ENCODE measurements at regions not wholly inside any gene's neighbourhood (a gene's known extent, or its start where the extent isn't known, plus 50 kb on each side); places are given as distances from the start of the nearest gene placed in this dataset.
A peak's percentile ranks its signal among the peaks of the same experiment; 100 is the strongest.

DNA sequence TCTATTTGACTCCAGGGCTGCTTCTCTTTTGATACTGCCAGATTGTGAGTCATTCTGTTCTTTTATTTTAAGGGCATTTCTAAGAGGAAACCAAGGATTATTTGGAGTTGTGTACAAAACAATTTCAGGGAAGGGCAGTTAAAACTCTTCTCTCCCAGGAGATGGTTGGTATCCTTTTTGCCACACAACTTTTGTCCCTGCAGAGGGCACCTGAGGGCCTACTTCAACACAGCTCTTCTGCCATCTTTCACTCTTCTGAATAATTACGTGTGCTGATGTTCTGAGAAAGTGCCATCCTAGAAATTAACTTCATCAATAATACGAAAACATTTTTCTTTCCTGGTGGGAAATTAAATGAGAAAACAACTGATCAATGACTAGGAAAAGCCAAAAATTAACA lies 75.7 kb upstream of the GADL1 start:
- peak in 1 of 2 donors; percentile 11 for DNase-seq
- H3K27me3 ChIP-seq: no peaks in the 10 kb centered on the region
- TF ChIP-seq, protein P1, sequence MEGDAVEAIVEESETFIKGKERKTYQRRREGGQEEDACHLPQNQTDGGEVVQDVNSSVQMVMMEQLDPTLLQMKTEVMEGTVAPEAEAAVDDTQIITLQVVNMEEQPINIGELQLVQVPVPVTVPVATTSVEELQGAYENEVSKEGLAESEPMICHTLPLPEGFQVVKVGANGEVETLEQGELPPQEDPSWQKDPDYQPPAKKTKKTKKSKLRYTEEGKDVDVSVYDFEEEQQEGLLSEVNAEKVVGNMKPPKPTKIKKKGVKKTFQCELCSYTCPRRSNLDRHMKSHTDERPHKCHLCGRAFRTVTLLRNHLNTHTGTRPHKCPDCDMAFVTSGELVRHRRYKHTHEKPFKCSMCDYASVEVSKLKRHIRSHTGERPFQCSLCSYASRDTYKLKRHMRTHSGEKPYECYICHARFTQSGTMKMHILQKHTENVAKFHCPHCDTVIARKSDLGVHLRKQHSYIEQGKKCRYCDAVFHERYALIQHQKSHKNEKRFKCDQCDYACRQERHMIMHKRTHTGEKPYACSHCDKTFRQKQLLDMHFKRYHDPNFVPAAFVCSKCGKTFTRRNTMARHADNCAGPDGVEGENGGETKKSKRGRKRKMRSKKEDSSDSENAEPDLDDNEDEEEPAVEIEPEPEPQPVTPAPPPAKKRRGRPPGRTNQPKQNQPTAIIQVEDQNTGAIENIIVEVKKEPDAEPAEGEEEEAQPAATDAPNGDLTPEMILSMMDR (IDR thresholded peaks at IDR 0.05): no peak
- TF ChIP-seq POLR2A (IDR thresholded peaks at IDR 0.05) (no peak), POLR2AphosphoS5 (IDR thresholded peaks at IDR 0.05) (no peak), EP300 (IDR thresholded peaks at IDR 0.05) (no peak)
- intact Hi-C loops (cut with DNase I; ENCODE audit: low total_unique reads): no loop called here
- H3K4me1 ChIP-seq: no peaks in the 10 kb centered on the region
- H3K27ac ChIP-seq: no peak overlapping the region
- H3K4me3 ChIP-seq: no peak overlapping the region
- H3K9me3 ChIP-seq: no peaks in the 10 kb centered on the region
- WGBS, 5 donors: 67 to 79% (median 70%) methylated on average over 2 of the region's 2 CpGs
- no peaks in the 10 kb centered on the region for H3K36me3 ChIP-seq

DNA sequence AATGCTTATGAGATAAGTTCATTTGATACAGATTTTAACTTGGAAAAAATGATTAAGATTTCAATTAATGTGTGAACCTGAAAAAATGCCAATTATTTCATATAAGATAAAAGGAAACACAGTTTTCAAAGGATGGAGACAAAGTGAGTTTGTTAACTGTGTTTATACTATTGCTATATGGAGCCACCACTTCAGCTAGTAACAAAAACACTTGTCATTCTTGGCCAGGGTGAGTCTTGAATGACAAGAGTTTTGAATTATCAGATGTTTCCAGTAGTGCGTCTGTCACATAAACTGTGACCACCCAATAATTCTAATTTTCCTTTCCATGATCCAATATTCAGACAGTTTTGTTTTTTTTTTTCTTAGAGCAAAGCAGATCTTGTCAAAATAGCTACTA lies 78.0 kb upstream of the GADL1 start:
- no peak overlapping the region for H3K4me3 ChIP-seq
- 91 to 97% (median 95%) methylated on average over 1 of the region's 1 CpG for WGBS, 5 donors
- DNase-seq: no peak
- H3K27ac ChIP-seq: no peak overlapping the region
- no peaks in the 10 kb centered on the region for H3K27me3 ChIP-seq
- TF ChIP-seq, protein P1 (IDR thresholded peaks at IDR 0.05): no peak
- TF ChIP-seq EP300 (IDR thresholded peaks at IDR 0.05) (no peak), POLR2AphosphoS5 (IDR thresholded peaks at IDR 0.05) (no peak), POLR2A (IDR thresholded peaks at IDR 0.05) (no peak)
- no peaks in the 10 kb centered on the region for H3K9me3 ChIP-seq
- H3K4me1 ChIP-seq: no peaks in the 10 kb centered on the region
- intact Hi-C loops (cut with DNase I; ENCODE audit: low total_unique reads): no loop called here
- H3K36me3 ChIP-seq: no peaks in the 10 kb centered on the region

DNA sequence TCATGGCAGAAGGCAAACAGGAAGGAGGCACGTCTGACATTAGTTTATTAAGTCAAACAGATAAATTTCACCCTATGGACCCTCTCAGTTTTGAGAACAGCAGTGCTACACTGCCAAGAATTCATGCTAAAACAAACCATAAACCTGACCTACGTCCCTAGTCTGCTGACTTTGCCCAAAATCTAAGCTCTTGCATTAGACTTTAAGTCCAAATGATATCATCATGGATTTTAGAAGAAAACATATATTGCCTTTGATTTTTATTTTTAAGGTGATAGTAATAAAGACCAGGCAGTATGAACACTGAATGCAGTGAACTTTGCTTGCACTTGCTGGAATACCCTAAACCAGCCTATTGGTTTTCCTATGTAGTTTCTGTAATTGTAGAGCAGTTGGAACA lies 79.6 kb upstream of the GADL1 start:
- 46 to 59% (median 54%) methylated on average over 2 of the region's 2 CpGs for WGBS, 5 donors
- intact Hi-C loops (cut with DNase I; ENCODE audit: low total_unique reads): no loop called here
- Histone ChIP-seq H3K9me3 (no peaks in the 10 kb centered on the region), H3K27me3 (no peaks in the 10 kb centered on the region), H3K27ac (no peak overlapping the region), H3K36me3 (no peaks in the 10 kb centered on the region), H3K4me3 (no peak overlapping the region), H3K4me1 (no peaks in the 10 kb centered on the region)
- TF ChIP-seq, protein P1 (IDR thresholded peaks at IDR 0.05): no peak
- TF ChIP-seq POLR2A (IDR thresholded peaks at IDR 0.05): no peak
- no peak for TF ChIP-seq EP300 (IDR thresholded peaks at IDR 0.05)
- no peak for TF ChIP-seq POLR2AphosphoS5 (IDR thresholded peaks at IDR 0.05)
- DNase-seq: no peak

DNA sequence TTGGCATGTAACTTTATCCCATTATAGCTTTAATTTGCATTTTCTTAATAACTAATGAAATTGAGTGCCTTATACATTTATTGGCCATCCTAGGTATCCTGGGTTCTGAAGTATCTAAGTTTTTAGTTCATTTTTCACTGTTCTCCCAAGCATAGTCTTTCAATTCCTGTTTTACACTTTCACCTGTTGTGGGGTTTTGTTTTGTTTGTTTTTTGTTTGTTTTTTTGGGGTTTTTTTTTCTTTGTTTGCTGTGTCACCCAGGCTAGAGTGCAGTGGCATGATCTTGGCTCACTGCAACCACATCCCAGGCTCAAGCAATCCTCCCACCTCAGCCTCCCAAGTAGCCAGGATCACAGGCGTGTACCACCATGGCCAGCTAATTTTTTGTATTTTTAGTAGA lies 83.1 kb upstream of the GADL1 start:
- H3K4me1 ChIP-seq: no peaks in the 10 kb centered on the region
- no peaks in the 10 kb centered on the region for H3K36me3 ChIP-seq
- H3K27ac ChIP-seq: no peak overlapping the region
- no peaks in the 10 kb centered on the region for H3K27me3 ChIP-seq
- TF ChIP-seq, protein P1 (IDR thresholded peaks at IDR 0.05): no peak
- TF ChIP-seq EP300 (IDR thresholded peaks at IDR 0.05) (no peak), POLR2AphosphoS5 (IDR thresholded peaks at IDR 0.05) (no peak), POLR2A (IDR thresholded peaks at IDR 0.05) (no peak)
- no peak overlapping the region for H3K4me3 ChIP-seq
- WGBS, 5 donors: 80 to 98% (median 89%) methylated on average over 1 of the region's 1 CpG
- DNase-seq: no peak
- intact Hi-C loops (cut with DNase I; ENCODE audit: low total_unique reads): no loop called here
- H3K9me3 ChIP-seq: no peaks in the 10 kb centered on the region

Measured in stomach (tissue), 8 donors.